GM21717 (cell line): ENCODE measurements at regions not wholly inside any gene's neighbourhood (a gene's known extent, or its start where the extent isn't known, plus 50 kb on each side); places are given as distances from the start of the nearest gene placed in this dataset.

Source experiments
- ATAC-seq: cut with Tn5 transposase; IDR thresholded peaks from one replicate; pipeline ENCODE4 v1.9.1; 2021; ENCODE audit warnings: mild to moderate bottlenecking, moderate library complexity; ENCODE audit not compliant: unreplicated experiment

GRCh38 chr14:101025131-101025530, 121.6 kb upstream of the RTL1 start:
- ATAC-seq, result no peak

DNA sequence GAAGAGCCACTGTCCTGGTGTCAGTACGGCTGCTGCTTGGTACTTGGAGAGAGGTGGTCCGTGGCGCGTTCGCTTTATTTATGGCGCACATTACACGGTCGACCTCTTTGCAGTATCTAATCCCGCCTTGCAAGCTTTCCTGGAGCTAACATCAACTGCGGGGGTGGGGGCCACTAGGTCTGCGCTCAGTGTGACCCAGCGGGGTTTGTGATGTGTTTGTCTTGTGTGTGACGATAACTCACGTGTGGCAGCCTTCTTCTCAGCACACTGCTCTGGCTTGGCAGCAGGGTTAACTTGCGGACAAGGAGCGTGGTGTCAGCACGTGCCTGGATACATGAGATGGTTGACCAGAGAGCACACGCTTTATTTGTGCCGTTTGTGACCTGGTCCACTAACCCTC, 122.2 kb upstream of the RTL1 start:
- ATAC-seq, result no peak

DNA sequence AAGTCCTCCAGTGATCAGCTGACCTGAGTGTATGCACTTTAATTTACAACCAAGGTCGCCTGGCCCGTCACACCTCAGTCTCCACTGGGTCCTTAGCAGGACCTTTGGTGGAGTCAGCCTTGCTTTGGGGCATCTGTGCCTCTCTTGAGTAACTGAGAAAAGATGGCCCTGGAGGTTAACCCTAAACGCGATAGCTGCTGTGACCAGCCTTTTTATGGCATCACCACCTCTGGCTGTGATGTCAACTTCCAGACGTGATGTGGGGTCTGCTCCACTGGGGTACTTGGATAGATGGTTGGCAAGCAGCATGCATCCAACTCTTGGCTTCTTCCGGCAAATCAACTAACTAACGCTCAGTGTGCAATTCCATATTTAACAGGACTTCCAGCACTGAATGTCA, 122.8 kb upstream of the RTL1 start:
- ATAC-seq, result no peak

GRCh38 chr14:101027291-101027690, 123.8 kb upstream of the RTL1 start:
- no peak for ATAC-seq

DNA sequence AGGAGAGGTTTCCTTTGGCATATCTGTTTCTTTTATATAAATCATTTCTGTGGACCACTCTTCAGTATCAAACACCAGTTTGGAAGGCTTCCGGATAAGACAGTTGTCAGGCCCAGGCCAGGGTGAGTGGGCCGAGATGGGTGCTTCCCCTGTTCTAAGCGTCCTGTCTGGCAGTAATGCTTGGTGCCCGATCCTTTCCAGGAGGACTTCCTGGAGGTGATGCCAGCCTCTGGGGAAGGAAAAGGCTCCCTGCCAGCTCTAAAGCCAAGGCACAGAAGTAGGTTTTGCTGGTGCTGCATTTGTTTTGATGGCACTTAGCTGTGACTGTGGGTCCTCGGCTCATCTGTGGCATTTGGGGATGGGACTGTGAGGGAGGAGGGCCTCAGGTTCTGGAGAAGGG, 124.4 kb upstream of the RTL1 start:
- no peak for ATAC-seq

GRCh38 chr14:101028971-101029667, 125.6 kb upstream of the RTL1 start:
- no peak for ATAC-seq

DNA sequence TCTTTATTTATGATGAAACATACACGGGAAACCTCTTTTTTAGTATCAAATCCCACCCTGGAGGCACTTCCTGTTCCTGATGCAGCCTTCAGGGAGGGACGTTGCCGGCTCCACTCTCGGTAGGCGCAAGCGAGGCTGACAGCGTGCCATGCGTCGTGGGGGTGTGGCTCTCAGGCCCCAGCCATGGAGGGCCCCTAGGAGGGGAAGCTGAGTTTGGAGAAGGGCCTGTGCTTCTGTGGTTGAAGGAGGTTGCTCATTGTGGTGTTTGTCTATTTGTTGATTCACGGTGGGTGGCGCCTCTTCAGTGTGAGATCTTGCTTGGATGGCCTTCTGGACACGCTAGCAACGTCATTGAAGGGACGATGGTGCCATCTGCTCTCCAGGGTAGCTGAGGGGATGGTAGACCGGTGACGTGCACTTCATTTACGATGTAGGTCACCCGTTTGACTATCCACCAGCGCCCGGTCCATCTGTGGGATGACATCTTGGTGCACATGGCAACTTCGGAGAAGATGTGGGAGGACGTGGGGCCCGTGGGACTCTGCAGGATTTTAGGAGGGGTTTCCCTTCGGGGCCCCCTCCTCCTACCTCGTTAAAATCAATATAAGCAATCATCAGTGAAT, 126.3 kb upstream of the RTL1 start:
- ATAC-seq, result no peak

- no peak for ATAC-seq
Observed at GRCh38 chr14:101030586-101030985, 127.1 kb upstream of the RTL1 start.

DNA sequence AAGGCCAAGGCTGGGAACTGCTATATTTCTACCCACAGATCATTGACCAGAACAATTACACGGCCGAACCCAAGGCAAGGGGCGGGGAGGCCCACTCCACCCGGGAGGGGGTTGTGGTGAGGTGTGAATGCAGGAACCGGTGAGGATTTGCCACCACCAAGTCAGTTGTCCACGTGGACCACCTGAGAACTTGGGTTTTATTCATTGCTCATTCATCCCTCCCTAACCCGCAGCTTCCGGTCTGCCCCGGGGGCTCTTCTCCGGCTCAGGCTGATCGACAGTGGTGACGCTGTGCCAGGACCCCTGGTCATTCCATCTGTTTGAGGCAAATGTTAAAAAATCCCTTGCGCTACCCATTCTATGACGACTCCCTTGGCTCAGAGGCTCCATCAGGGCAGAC, 127.7 kb upstream of the RTL1 start:
- ATAC-seq, result no peak

GRCh38 chr14:101031721-101032120, 128.2 kb upstream of the RTL1 start:
- no peak for ATAC-seq

DNA sequence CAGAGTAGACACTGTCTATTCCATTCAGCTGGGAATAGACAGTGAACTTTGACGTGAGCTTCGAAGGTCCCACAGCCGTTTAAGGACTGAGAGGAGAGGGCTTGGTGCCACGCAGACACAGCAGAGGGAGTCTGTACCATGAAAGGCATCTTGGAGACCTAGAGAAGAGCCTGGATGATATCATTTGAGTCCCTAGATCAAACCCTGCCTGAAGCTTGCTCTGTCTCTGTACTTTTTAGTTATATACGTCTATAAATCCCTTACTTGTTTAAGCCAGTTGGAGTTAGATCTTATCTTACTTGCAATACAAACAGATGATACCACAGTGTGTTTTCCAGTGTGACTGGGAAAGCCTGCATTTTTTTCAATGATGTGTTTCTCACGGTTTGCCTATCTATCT, 128.9 kb upstream of the RTL1 start:
- no peak for ATAC-seq

GRCh38 chr14:101033006-101033405, 129.5 kb upstream of the RTL1 start:
- no peak for ATAC-seq

DNA sequence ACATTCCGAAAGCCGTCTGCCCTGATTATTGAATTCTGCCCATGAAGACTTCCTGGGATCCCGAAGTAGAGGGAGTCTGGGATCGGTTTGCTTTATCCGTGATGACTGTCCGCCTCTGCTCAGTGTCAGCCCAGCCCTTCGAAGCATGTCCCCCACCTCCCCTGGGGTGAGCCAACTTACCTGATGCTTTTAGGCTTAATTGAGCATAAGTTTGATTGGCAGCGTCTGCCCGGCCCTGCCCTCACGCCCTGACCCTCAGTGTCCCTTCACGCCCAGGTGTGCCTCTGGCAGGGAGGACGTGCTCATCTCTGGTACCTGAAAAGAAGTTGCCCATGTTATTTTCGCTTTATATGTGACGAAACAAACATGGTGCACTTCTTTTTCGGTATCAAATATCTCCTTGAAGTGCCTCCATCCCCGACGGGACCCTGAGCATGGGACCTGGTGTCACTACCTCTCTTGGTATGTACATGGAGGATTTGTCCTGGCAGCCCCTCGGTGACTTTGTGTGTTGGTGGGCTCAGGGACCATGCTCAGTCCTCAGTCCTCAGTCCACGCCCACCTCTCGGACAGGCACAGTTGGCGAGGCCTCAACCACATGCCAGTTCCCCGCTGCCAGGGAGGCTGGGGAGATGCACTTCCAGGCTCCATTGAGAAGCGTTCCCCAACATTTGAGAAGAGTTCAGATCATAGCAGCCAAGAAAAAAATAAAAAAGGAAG, 130.1 kb upstream of the RTL1 start:
- ATAC-seq, result no peak

DNA sequence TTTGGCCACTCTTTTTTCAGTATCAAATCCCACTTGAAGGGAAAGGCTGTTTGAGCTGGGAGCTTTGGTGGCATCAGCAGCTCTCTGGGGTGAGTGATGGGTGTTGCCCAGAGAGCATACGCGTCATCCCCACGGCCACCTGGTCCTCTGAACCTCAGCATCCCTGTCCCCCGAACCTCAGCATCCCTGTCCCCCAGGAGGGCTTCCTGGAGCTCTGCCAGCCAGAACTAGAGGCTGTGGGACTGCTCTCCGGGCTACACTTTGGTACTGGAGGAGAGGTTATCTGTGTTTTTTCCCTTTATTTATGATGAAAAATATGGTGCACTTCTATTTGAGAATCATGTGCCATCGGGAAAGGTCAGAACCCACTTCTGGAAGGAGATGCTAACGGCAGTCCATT, 131.5 kb upstream of the RTL1 start:
- ATAC-seq, result no peak

GRCh38 chr14:101035466-101036225, 132.1 kb upstream of the RTL1 start:
- ATAC-seq, result no peak

- no peak for ATAC-seq
Observed at GRCh38 chr14:101037021-101037817, 133.7 kb upstream of the RTL1 start.

DNA sequence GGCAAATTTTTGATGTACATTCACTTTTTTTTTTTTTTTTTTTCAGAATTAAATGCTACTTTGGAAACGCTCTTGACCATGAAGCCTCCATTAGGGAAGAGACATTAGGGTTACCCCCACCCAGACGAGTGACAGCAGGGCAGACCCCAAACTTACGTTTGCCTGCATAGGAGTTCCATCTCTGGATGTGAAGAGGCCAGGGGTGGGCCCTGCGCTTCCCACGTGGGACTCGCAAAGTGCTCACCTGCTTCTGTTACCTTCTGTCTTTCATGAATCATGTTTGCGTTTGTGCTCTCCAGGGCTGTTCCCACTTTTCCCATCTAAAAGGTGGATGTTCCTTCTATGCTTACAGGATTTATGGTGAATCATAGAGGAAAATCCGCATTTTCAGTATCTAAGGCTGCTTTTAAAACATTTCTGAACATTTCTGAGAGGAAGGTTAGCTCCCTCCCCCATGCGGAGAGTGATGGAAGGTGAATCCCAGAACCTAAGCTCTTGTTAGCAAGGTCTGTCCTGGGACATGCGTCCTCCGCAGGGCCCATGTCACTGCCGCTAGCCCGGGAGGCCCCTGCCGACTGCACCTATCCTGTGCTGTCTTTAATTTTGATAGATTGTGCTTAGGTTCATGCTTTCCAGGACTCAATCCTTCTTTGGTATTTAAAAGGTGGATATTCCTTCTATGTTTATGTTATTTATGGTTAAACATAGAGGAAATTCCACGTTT, 135.7 kb upstream of the RTL1 start:
- ATAC-seq, result no peak

DNA sequence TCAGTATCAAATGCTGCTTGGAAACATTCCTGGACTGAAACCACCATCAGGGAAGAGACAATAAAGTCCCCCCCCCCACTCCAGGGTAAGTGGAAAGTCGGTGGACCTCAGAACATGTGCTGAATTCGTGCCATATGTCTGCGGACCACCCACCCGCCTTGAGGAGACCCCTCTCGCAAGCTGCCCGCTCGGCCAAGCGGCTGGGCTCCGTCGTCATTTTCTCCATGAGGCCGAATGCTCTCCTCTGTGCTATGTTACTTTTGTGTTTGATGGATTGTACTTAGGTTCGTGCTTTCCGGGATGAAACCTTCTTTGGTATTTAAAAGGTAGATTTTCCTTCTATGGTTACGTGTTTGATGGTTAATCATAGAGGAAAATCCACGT, 136.2 kb upstream of the RTL1 start:
- no peak for ATAC-seq

DNA sequence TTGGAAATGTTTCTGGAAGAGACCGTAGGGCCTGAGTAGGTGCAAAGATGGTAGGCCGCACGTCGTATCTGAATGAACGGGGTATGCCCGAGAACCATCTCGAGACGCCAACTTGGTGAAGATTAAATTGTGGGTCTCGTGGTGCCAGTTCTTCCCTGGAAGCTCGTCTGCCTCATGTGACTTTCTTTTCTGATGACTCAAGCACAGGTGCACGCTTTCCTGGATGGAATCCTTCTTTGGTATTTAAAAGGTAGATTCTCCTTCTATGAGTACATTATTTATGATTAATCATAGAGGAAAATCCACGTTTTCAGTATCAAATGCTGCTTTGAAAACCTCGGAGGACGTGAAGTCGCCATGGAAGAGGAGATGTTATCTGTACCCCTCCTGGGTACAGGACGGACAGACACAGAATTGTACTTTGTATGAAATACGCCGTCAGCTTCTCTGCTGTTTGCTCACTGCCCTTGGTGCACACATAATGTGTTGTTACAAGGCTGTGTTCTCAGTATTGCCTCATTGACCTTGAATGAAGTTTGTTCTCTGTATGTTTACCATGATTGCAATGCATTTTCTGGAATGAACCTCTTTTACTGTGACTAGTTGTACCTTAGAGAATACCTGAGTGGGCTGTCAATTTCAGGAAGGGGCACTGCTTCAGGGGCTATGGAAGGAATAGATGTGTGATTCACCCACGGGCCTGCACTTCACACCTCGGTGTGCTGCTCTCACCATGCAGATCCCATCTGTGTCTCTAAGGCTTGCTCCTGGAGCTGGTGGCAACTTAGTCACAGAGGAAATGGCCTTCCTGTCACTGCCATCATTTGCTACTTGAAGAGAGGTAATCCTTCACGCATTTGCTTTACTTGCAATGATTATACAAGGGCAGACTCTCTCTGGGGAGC, 137.3 kb upstream of the RTL1 start:
- no peak for ATAC-seq
